ENCODE measurements at regions not wholly inside any gene's neighbourhood (a gene's known extent, or its start where the extent isn't known, plus 50 kb on each side); places are given as distances from the start of the nearest gene placed in this dataset.
"Not testable (repeated sequence)": the region's sequence is repeated elsewhere in the genome, so short reads cannot be mapped to it uniquely, and the experiment has no call there.

- no peak overlapping the region for H3K4me3 Mint-ChIP-seq
- H3K36me3 Mint-ChIP-seq, result no peaks in the 10 kb centered on the region
- TF ChIP-seq, protein P1, sequence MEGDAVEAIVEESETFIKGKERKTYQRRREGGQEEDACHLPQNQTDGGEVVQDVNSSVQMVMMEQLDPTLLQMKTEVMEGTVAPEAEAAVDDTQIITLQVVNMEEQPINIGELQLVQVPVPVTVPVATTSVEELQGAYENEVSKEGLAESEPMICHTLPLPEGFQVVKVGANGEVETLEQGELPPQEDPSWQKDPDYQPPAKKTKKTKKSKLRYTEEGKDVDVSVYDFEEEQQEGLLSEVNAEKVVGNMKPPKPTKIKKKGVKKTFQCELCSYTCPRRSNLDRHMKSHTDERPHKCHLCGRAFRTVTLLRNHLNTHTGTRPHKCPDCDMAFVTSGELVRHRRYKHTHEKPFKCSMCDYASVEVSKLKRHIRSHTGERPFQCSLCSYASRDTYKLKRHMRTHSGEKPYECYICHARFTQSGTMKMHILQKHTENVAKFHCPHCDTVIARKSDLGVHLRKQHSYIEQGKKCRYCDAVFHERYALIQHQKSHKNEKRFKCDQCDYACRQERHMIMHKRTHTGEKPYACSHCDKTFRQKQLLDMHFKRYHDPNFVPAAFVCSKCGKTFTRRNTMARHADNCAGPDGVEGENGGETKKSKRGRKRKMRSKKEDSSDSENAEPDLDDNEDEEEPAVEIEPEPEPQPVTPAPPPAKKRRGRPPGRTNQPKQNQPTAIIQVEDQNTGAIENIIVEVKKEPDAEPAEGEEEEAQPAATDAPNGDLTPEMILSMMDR (IDR thresholded peaks at IDR 0.05; ENCODE audit: unreplicated experiment), result no peak
- peaks cover 9% of the 10 kb centered on the region for H3K4me1 Mint-ChIP-seq
- peaks cover 4% of the 10 kb centered on the region for H3K27me3 Mint-ChIP-seq (ENCODE audit: low read depth)
- H3K27ac Mint-ChIP-seq, result no peak overlapping the region
- DNase-seq (ENCODE audit: low spot score in 2 of 2, unreplicated experiment in 2 of 2), result no peak
- H3K9me3 Mint-ChIP-seq, result peaks cover 4% of the 10 kb centered on the region
Observed at GRCh38 chr12:127150956-127151355, 1116.0 kb upstream of the TMEM132C start.

GRCh38 chr12:127153996-127154395 lies 1113.0 kb upstream of the TMEM132C start:
- Mint-ChIP-seq H3K27me3 (ENCODE audit: low read depth) (peaks cover 4% of the 10 kb centered on the region), H3K4me3 (no peak overlapping the region), H3K4me1 (peaks cover 9% of the 10 kb centered on the region), H3K36me3 (no peaks in the 10 kb centered on the region), H3K9me3 (peaks cover 3% of the 10 kb centered on the region), H3K27ac (no peak overlapping the region)
- DNase-seq (ENCODE audit: low spot score in 2 of 2, unreplicated experiment in 2 of 2), result no peak
- TF ChIP-seq, protein P1 (IDR thresholded peaks at IDR 0.05; ENCODE audit: unreplicated experiment), result no peak

DNA sequence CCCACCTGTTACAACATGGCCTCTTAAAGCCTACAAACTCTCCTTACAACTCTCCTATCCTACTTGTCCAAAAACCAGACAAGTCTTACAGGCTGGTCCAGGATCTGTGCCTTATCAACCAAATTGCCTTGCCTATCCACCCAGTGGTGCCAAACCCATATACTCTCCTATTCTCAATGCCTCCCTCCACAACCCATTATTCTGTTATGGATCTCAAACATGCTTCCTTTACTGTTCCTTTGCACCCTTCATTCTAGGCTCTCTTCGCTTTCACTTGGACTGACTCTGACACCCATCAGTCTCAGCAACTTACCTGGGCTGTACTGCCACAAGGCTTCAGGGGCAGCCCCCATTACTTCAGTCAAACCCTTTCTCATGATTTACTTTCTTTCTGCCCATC lies 1112.1 kb upstream of the TMEM132C start:
- H3K36me3 Mint-ChIP-seq; H3K4me3 Mint-ChIP-seq; H3K9me3 Mint-ChIP-seq; DNase-seq (ENCODE audit: low spot score in 2 of 2, unreplicated experiment in 2 of 2); H3K27ac Mint-ChIP-seq; H3K27me3 Mint-ChIP-seq (ENCODE audit: low read depth): not testable (repeated sequence)
- H3K4me1 Mint-ChIP-seq, result peaks cover 12% of the 10 kb centered on the region

- H3K4me3 Mint-ChIP-seq; H3K36me3 Mint-ChIP-seq; H3K9me3 Mint-ChIP-seq; H3K27ac Mint-ChIP-seq; DNase-seq (ENCODE audit: low spot score in 2 of 2, unreplicated experiment in 2 of 2); H3K27me3 Mint-ChIP-seq (ENCODE audit: low read depth): not testable (repeated sequence)
- H3K4me1 Mint-ChIP-seq, result peaks cover 12% of the 10 kb centered on the region
Observed at GRCh38 chr12:127155935-127156619, 1110.9 kb upstream of the TMEM132C start.

DNA sequence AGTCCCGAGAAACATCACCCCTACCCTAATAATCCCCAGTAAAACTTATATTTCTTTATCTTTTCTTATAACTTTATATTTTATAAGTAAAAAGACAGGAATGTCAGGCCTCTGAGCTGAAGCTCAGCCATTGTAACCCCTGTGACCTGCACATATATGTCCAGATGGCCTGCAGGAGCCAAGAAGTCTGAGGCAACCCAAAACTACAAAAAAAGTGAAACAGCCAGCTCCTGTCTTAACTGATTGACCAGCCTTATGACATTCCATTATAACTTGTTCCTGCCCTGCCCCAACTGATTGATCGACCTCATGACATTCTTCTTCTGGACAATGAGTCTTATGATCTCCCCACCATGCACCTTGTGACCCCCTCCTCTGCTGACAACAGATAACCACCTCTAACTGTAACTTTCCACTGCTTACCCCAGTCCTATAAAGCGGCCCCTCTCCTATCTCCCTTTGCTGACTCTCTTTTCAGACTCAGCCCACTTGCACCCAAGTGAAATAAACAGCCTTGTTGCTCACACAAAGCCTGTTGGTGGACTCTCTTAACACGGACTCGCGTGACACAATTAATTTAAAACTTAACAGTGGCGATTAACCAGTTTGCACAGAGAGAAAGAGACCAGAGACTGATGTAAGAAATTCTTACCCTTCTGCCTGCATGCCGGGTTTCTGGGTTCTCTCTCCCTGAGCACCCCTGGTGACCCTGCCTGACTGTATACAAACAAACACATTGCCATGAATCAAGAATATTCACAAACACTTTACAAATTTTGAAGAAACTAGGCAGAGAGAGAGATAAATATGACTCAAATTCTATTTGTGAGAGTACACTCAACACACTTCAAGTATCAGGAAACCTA lies 1109.2 kb upstream of the TMEM132C start:
- not testable (repeated sequence) for H3K36me3 Mint-ChIP-seq; H3K27ac Mint-ChIP-seq; DNase-seq (ENCODE audit: low spot score in 2 of 2, unreplicated experiment in 2 of 2); H3K27me3 Mint-ChIP-seq (ENCODE audit: low read depth); H3K4me3 Mint-ChIP-seq; H3K9me3 Mint-ChIP-seq
- H3K4me1 Mint-ChIP-seq, result peaks cover 10% of the 10 kb centered on the region

GRCh38 chr12:127158385-127159061 lies 1108.4 kb upstream of the TMEM132C start:
- H3K27ac Mint-ChIP-seq, result no peak overlapping the region
- peaks cover 7% of the 10 kb centered on the region for H3K9me3 Mint-ChIP-seq
- H3K36me3 Mint-ChIP-seq, result no peaks in the 10 kb centered on the region
- DNase-seq (ENCODE audit: low spot score in 2 of 2, unreplicated experiment in 2 of 2), result no peak
- no peaks in the 10 kb centered on the region for H3K27me3 Mint-ChIP-seq (ENCODE audit: low read depth)
- no peak overlapping the region for H3K4me3 Mint-ChIP-seq
- TF ChIP-seq, protein P1 (IDR thresholded peaks at IDR 0.05; ENCODE audit: unreplicated experiment), result no peak
- peaks cover 3% of the 10 kb centered on the region for H3K4me1 Mint-ChIP-seq

DNA sequence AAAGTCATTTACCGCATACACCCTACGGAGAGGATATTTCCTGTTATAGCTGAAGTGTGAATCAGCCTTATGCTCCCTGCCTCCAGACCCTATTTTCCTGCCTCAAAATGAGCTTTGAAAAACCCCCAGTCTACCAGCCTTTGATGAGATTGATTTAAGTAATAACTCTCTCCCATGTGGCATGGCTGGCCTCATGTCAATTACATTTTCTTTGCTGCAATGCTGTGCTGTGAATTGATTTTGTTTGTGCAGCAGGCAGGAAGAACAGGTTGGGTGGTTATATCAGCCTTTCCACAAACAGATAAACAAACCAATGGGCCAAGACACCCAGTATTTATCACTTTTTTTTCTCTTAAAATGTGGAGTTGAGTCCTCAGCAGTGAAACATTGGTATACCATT lies 1105.5 kb upstream of the TMEM132C start:
- DNase-seq (ENCODE audit: low spot score in 2 of 2, unreplicated experiment in 2 of 2), result no peak
- H3K27me3 Mint-ChIP-seq (ENCODE audit: low read depth), result no peaks in the 10 kb centered on the region
- H3K4me3 Mint-ChIP-seq, result no peak overlapping the region
- peaks cover 5% of the 10 kb centered on the region for H3K4me1 Mint-ChIP-seq
- no peak overlapping the region for H3K27ac Mint-ChIP-seq
- H3K9me3 Mint-ChIP-seq, result peaks cover 7% of the 10 kb centered on the region
- TF ChIP-seq, protein P1 (IDR thresholded peaks at IDR 0.05; ENCODE audit: unreplicated experiment), result no peak
- H3K36me3 Mint-ChIP-seq, result no peaks in the 10 kb centered on the region

Data from mesothelial cell of epicardium (in vitro differentiated cells).